PFSK-1 (cell line): ENCODE measurements at regions not wholly inside any gene's neighbourhood (a gene's known extent, or its start where the extent isn't known, plus 50 kb on each side); places are given as distances from the start of the nearest gene placed in this dataset.

Source experiments
- POLR2AphosphoS5 ChIP-seq: IDR thresholded peaks from 2 replicates; pipeline ENCODE4 v1.6.1; 2012; ENCODE audit warnings: low read depth, mild to moderate bottlenecking, control low read depth, low read length, moderate library complexity
- REST ChIP-seq, 2 experiments: IDR thresholded peaks; 2 replicates each; pipeline versions ENCODE4 v1.6.1 to v1.8.0; 2011 to 2012; ENCODE audit warnings: low read depth in 2 of 2, low read length in 2 of 2, control low read depth in 1 of 2, inconsistent platforms in 1 of 2, mild to moderate bottlenecking in 1 of 2, moderate library complexity in 1 of 2; ENCODE audit not compliant: insufficient read depth in 1 of 2
- SIN3A ChIP-seq: IDR thresholded peaks from 2 replicates; pipeline ENCODE4 v1.6.1; 2012; ENCODE audit warnings: mild to moderate bottlenecking, low read length, moderate library complexity, borderline replicate concordance; ENCODE audit not compliant: insufficient read depth
- TAF1 ChIP-seq: IDR thresholded peaks from 2 replicates; pipeline ENCODE4 v1.6.1; 2012; ENCODE audit warnings: low read length, control low read depth, borderline replicate concordance; ENCODE audit not compliant: insufficient read depth

GRCh38 chr5:36421256-36421655, 119.6 kb upstream of the RANBP3L start:
- TF ChIP-seq POLR2AphosphoS5 (no peak), REST (IDR thresholded peaks at IDR 0.05; ENCODE audit: insufficient read depth in 1 of 2, low read depth in 2 of 2, low read length in 2 of 2) (no peak), SIN3A (no peak), TAF1 (no peak)
